HL-60 (cell line): ENCODE measurements at regions not wholly inside any gene's neighbourhood (a gene's known extent, or its start where the extent isn't known, plus 50 kb on each side); places are given as distances from the start of the nearest gene placed in this dataset.

Experiments used
- POLR2AphosphoS5 ChIP-seq: IDR thresholded peaks from 2 replicates; pipeline ENCODE4 v1.6.1; 2012; ENCODE audit warnings: low read depth
- TF ChIP-seq, protein P1 (sequence below): IDR thresholded peaks from one replicate; pipeline ENCODE4 v1.5.1; 2011; ENCODE audit warnings: low read length, control low read depth, inconsistent platforms; ENCODE audit not compliant: insufficient read depth
- TF ChIP-seq, protein P2 (sequence below): IDR thresholded peaks from 2 replicates; pipeline ENCODE4 v1.6.1; 2012; ENCODE audit warnings: low read depth; ENCODE audit not compliant: insufficient replicate concordance

- TF ChIP-seq, protein P1, sequence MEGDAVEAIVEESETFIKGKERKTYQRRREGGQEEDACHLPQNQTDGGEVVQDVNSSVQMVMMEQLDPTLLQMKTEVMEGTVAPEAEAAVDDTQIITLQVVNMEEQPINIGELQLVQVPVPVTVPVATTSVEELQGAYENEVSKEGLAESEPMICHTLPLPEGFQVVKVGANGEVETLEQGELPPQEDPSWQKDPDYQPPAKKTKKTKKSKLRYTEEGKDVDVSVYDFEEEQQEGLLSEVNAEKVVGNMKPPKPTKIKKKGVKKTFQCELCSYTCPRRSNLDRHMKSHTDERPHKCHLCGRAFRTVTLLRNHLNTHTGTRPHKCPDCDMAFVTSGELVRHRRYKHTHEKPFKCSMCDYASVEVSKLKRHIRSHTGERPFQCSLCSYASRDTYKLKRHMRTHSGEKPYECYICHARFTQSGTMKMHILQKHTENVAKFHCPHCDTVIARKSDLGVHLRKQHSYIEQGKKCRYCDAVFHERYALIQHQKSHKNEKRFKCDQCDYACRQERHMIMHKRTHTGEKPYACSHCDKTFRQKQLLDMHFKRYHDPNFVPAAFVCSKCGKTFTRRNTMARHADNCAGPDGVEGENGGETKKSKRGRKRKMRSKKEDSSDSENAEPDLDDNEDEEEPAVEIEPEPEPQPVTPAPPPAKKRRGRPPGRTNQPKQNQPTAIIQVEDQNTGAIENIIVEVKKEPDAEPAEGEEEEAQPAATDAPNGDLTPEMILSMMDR = no peak
- TF ChIP-seq, protein P2, sequence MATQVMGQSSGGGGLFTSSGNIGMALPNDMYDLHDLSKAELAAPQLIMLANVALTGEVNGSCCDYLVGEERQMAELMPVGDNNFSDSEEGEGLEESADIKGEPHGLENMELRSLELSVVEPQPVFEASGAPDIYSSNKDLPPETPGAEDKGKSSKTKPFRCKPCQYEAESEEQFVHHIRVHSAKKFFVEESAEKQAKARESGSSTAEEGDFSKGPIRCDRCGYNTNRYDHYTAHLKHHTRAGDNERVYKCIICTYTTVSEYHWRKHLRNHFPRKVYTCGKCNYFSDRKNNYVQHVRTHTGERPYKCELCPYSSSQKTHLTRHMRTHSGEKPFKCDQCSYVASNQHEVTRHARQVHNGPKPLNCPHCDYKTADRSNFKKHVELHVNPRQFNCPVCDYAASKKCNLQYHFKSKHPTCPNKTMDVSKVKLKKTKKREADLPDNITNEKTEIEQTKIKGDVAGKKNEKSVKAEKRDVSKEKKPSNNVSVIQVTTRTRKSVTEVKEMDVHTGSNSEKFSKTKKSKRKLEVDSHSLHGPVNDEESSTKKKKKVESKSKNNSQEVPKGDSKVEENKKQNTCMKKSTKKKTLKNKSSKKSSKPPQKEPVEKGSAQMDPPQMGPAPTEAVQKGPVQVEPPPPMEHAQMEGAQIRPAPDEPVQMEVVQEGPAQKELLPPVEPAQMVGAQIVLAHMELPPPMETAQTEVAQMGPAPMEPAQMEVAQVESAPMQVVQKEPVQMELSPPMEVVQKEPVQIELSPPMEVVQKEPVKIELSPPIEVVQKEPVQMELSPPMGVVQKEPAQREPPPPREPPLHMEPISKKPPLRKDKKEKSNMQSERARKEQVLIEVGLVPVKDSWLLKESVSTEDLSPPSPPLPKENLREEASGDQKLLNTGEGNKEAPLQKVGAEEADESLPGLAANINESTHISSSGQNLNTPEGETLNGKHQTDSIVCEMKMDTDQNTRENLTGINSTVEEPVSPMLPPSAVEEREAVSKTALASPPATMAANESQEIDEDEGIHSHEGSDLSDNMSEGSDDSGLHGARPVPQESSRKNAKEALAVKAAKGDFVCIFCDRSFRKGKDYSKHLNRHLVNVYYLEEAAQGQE = no peak
- TF ChIP-seq POLR2AphosphoS5 = no peak
Measured at GRCh38 chr2:198546122-198546521, 741.7 kb downstream of the PLCL1 start.
